ENCODE measurements at regions not wholly inside any gene's neighbourhood (a gene's known extent, or its start where the extent isn't known, plus 50 kb on each side); places are given as distances from the start of the nearest gene placed in this dataset.
"Not testable (repeated sequence)": the region's sequence is repeated elsewhere in the genome, so short reads cannot be mapped to it uniquely, and the experiment has no call there.

- TF ChIP-seq, protein P1, sequence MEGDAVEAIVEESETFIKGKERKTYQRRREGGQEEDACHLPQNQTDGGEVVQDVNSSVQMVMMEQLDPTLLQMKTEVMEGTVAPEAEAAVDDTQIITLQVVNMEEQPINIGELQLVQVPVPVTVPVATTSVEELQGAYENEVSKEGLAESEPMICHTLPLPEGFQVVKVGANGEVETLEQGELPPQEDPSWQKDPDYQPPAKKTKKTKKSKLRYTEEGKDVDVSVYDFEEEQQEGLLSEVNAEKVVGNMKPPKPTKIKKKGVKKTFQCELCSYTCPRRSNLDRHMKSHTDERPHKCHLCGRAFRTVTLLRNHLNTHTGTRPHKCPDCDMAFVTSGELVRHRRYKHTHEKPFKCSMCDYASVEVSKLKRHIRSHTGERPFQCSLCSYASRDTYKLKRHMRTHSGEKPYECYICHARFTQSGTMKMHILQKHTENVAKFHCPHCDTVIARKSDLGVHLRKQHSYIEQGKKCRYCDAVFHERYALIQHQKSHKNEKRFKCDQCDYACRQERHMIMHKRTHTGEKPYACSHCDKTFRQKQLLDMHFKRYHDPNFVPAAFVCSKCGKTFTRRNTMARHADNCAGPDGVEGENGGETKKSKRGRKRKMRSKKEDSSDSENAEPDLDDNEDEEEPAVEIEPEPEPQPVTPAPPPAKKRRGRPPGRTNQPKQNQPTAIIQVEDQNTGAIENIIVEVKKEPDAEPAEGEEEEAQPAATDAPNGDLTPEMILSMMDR (IDR thresholded peaks at IDR 0.05; ENCODE audit: insufficient read depth, low read length) = no peak
- no peak for DNase-seq (ENCODE audit: low read depth)
- H3K4me3 ChIP-seq (ENCODE audit: low read depth, low read length) = no peak overlapping the region
These were observed 302.2 kb upstream of the MAP2 start for GRCh38 chr2:209121691-209122090.

DNA sequence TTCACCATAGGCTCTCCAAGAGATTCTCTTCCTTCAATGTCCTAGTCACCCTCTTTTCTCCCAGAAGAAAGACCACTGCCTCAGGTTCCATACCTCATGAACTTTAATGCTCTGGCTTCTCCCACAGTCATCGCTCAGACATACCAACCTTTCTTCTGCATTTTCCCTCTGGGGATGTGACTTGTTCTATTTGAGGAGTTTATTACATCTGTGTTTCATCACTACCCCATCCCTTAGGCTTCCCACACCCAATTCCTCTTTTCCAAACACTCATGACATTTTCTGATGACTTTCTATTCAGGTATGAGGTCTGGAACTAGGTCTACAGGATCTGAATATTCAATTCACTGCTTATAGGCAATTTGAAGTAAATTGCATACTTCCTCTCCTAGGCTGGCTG is 298.6 kb upstream of the MAP2 start:
- H3K4me3 ChIP-seq (ENCODE audit: low read depth, low read length) = no peak overlapping the region
- TF ChIP-seq, protein P1 (IDR thresholded peaks at IDR 0.05; ENCODE audit: insufficient read depth, low read length) = no peak
- DNase-seq (ENCODE audit: low read depth) = no peak

- TF ChIP-seq, protein P1 (IDR thresholded peaks at IDR 0.05; ENCODE audit: insufficient read depth, low read length) = no peak
- DNase-seq (ENCODE audit: low read depth) = no peak
- H3K4me3 ChIP-seq (ENCODE audit: low read depth, low read length) = no peak overlapping the region
These were observed 285.8 kb upstream of the MAP2 start for GRCh38 chr2:209138079-209138478.

GRCh38 chr2:209141142-209141541 is 282.7 kb upstream of the MAP2 start:
- H3K4me3 ChIP-seq (ENCODE audit: low read depth, low read length) = no peak overlapping the region
- no peak for DNase-seq (ENCODE audit: low read depth)
- TF ChIP-seq, protein P1 (IDR thresholded peaks at IDR 0.05; ENCODE audit: insufficient read depth, low read length) = no peak

GRCh38 chr2:209141818-209142217 is 282.0 kb upstream of the MAP2 start:
- TF ChIP-seq, protein P1 (IDR thresholded peaks at IDR 0.05; ENCODE audit: insufficient read depth, low read length) = no peak
- no peak for DNase-seq (ENCODE audit: low read depth)
- no peak overlapping the region for H3K4me3 ChIP-seq (ENCODE audit: low read depth, low read length)

DNA sequence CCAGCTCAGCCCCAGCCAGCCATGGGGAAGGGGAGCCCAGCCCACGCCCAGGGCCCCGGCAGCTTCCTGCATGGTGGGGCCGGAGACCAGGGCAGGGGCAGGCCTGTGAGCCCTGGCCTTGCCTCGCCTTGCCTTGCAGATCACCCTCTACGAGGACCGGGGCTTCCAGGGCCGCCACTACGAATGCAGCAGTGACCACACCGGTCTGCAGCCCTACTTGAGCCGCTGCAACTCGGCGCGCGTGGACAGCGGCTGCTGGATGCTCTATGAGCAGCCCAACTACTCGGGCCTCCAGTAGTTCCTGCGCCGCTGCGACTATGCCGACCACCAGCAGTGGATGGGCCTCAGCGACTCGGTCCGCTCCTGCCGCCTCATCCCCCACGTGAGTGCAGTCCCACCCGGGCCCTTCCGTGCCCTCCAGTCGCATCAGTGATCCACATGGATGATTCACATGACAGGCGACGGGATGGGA is 278.6 kb upstream of the MAP2 start:
- DNase-seq (ENCODE audit: low read depth); H3K4me3 ChIP-seq (ENCODE audit: low read depth, low read length): not testable (repeated sequence)

DNA sequence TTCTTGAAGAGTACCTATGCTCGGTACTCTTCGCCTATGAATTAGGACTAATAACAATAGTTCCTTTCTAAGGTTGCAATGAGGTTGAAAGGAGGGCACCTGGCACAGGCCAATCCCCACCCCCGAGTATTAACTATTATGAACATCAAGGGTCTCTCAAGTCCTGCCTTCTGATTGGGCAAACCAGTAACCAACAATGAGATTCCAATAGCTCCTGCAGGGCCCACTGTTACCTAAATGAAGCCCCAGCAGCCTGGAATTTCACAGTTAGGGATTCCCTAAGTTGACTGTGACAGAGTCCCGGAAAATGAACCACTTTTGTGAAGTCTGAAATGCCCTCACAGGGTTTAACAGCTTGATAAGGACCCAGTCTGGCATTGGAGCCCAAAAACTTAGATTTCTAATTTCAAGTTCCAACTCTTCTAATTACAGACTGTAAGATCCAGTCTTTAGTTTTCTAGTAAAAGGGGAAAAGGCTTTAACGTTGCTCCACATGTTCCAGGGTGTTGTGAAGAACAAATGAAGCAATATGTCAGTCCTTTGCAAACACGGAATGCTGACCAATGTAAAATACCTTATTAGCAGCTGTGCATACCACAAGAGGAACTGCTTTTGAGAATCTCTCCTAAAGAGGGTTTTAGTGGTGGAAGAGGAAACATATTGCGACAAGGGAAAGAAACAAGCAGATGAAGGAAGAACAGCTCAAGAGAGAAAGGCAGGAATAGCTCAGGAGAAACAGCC is 277.7 kb upstream of the MAP2 start:
- no peak for DNase-seq (ENCODE audit: low read depth)
- H3K4me3 ChIP-seq (ENCODE audit: low read depth, low read length) = no peak overlapping the region
- TF ChIP-seq, protein P1 (IDR thresholded peaks at IDR 0.05; ENCODE audit: insufficient read depth, low read length) = no peak

All from fibroblast of the aortic adventitia (primary cell).